ENCODE measurements at regions not wholly inside any gene's neighbourhood (a gene's known extent, or its start where the extent isn't known, plus 50 kb on each side); places are given as distances from the start of the nearest gene placed in this dataset.

GRCh38 chr15:91627473-91628278 lies 225.8 kb upstream of the SLCO3A1 start:
- TF ChIP-seq POLR2A (IDR thresholded peaks at IDR 0.05) = no peak
- no peak for TF ChIP-seq CTCF (IDR thresholded peaks at IDR 0.05)
